ENCODE measurements at regions not wholly inside any gene's neighbourhood (a gene's known extent, or its start where the extent isn't known, plus 50 kb on each side); places are given as distances from the start of the nearest gene placed in this dataset.
"Not testable (repeated sequence)": the region's sequence is repeated elsewhere in the genome, so short reads cannot be mapped to it uniquely, and the experiment has no call there.

DNA sequence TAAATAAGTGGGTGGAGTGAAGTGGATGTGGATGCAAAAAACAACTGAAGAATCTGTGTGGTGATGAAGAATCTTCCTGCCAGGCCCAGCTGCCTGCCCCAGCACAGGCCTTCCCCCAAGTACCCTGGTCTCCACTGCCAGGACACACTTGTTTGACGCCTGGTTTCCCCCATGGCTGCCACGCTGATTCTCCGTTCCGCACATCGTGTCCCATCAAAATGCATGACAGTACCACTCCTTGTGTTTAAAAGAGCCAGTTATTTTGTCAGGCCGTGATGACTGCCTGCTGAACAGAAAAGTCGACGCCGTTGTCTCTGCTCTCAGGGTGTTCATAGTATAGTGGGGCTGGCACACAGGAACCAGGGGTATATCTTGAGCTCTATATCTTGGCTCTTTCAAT lies 50.3 kb upstream of the KYNU start:
- DNase-seq (ENCODE audit: low read depth) = no peak

DNA sequence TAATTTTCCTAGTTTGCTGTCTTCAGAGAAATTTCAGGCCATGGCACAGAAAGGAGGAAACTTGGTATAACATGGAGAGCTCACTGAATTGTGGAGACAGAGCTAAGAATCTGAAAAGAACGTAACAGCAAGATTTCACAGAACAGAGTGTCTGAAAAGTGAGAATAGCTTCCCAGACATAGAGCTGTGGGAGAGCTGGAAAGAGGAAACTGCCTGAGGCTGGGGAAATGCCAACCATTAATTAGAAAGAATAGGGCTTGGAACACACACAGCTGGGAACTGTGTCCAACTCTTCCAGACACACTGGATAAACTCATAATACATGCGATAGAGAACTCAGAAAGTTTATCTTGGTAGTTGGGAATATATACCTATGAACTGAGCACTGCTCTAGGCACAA lies 51.6 kb upstream of the KYNU start:
- DNase-seq (ENCODE audit: low read depth) = peak; percentile 38

DNA sequence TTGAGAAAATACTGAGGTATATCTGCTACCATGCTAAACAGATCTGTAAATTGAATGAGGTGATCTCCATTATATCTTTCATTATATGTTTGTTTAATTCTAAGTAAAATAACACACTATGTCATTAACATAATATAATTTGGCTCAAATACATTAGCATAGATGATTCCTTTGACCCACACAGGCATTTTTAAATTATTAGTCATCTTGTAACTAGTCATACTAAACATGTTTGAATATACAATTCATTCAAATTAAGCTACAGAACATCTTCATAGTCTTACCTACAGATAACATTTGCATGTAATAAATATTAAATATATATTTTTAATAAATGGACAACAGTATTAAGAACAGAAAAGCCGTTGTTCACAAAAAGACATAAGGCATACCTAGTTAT lies 52.7 kb upstream of the KYNU start:
- no peak for DNase-seq (ENCODE audit: low read depth)

GRCh38 chr2:142822190-142822589 lies 55.3 kb upstream of the KYNU start:
- DNase-seq (ENCODE audit: low read depth) = peak; percentile 18

- no peak for DNase-seq (ENCODE audit: low read depth)
Observed at GRCh38 chr2:142819411-142819810, 58.1 kb upstream of the KYNU start.

DNA sequence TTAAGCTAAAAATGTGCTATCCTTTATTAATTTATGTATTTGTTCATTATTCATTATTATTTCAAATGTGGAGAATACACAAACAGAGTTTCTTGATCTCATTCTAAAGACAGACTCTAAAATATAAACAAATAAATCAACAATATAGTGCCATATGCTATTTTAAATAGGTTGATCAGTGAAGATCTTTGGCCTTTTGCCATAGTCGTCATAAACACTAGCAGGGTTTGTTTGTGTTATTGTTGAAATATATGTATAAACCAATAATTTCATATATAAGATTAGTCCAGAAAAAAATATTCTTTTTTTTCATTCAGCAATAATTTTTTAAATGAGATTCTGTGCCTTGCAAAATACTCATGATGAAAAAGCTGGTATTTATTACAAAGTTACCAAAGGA lies 62.1 kb upstream of the KYNU start:
- no peak for DNase-seq (ENCODE audit: low read depth)

DNA sequence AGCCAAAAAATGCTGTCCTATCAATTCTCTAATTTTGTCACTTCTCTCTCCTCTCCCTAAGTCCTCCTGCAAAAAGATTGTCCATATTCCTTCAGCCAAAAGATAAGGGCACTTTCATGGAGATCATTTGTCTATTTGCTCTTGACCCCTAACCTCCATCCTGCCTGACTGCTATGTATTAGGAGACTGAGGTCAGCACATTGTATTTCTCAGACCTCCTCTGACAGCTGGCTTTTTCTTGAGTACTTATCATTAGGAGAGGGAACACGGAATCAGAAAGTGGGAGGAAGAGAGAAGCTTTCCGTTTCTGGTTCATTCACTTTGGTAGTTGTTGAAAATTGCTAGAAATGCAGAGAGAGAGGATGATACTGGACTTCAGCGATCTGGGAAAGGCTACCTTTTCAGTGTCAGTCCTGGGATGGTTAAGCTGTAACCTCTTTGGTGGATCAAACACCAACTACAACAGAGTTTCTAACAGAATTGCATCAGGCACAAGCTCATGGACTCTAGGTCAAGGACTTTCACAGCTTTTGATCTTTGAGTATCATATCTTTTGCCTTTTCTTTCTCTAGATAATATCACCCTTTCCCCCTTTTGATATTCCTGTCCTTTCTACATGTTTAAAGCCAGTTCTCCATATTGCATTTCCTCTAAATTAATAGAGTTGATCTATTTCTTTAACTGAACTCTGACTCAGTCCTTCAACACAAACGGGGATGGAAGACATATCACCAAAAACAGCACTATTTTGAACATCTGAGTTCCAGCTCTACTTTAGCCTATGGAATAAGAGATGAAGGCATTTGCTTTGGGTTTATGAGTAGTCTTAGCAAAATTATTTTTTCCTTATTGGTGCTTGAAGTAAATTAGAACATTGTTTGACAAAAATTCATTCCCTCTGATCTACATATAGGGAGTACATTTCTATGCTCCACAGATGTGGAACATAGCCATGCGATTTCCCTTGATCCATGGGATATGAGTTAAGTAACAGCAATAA lies 63.3 kb upstream of the KYNU start:
- DNase-seq (ENCODE audit: low read depth) = no peak

GRCh38 chr2:142811644-142812043 lies 65.8 kb upstream of the KYNU start:
- not testable (repeated sequence) for DNase-seq (ENCODE audit: low read depth)

- DNase-seq (ENCODE audit: low read depth) = no peak
Observed at GRCh38 chr2:142805244-142805643, 72.2 kb upstream of the KYNU start.

DNA sequence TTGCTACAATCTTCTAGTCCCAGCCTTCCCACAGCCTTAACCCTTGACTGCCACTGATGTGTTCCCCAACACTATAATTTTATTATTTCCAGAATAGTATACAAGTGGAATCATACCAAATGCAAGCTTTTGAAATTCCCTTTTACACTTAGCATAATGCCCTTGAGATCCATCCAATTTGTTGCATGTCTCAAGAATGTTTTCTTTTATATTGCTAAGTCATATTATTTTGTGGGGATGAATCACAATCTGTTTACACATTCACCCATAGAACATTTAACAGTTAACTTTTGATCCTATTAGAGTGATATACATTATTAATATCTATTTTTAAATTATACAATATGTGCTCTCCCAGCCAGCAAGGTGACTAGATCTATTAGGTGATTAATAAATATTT lies 74.3 kb upstream of the KYNU start:
- peak; percentile 55 for DNase-seq (ENCODE audit: low read depth)

DNA sequence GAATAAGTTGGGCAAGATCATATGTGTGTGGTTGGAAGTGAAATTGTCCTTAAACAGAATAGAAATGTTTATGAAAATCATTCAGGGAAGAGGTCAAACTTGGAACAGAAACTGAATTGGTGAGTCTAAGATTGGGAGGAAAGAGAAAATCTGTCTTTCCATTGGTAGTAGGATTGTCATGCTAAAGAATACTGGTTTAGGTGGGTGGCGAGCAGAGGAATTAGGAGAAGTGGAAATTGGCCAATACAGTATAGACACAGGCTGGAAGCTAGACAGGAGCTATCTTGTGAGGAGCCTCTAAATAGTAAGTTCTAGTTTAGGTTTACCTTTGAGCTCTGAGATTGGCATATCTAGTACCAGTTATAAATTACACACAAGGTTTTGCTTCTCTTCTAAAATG lies 80.9 kb upstream of the KYNU start:
- DNase-seq (ENCODE audit: low read depth) = no peak

DNA sequence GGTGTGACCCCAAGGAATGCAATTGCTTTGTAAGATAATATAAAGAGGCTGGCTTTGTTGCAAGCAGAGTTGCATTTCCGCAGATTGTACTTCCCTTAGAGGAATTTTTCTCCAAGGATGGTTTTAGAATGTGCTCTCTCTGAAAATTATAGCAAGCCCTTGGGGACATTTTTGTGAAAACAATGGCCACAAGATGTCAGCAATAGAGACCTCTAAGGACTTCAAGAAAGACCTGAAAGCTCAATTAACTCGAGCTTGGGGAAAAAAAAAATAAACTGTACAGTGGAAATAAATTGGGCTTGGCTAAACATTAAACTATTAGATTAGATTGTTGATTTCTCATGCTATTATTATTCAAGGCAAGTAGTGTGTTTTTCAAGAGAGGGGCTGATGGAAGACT lies 81.3 kb upstream of the KYNU start:
- peak; percentile 23 for DNase-seq (ENCODE audit: low read depth)

GRCh38 chr2:142794850-142795249 lies 82.6 kb upstream of the KYNU start:
- DNase-seq (ENCODE audit: low read depth) = no peak

- not testable (repeated sequence) for DNase-seq (ENCODE audit: low read depth)
Observed at GRCh38 chr2:142792328-142792727, 85.1 kb upstream of the KYNU start.

- no peak for DNase-seq (ENCODE audit: low read depth)
Observed at GRCh38 chr2:142791335-142791734, 86.1 kb upstream of the KYNU start.

GRCh38 chr2:142786918-142787702 lies 90.4 kb upstream of the KYNU start:
- no peak for DNase-seq (ENCODE audit: low read depth)

DNA sequence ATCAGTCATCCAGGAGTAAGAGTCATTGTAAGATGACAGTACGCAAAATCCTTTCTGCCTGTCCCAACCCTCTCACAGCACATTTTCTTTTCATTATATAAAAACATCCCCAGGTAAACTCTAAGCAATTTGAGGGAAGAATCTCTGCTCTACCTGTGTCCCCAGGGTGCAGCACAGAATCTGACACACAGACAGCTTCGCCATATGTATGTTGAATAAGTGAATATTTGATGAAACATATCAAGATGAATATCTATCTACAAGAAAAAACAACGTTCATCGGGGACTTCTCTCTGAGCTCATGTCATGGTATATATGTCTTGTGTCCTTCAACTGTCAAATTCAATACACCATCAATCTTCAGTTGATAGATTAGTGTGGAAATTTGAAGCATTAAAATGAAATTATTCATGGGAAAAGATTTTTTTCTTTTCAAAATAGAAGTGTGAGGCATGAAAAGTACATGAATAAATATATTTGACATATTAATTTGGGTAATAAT lies 94.5 kb upstream of the KYNU start:
- DNase-seq (ENCODE audit: low read depth) = no peak

DNA sequence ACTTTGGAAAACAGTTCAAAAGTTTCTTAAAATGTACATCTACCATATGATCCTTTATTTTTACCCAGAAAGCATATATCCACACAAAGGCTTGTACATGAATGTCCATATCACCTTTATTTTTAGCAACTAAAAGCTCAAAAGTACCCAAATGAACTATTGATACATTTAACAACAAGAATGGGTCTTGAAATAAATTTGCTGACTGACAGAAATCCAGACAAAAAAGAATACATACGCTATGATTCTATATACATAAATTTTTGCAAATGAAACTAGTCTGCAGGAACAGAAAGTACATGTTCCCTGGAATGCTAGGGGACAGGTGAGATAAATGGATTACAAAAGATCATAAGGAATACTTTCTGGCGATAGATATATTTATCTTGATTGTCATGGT lies 96.3 kb upstream of the KYNU start:
- no peak for DNase-seq (ENCODE audit: low read depth)

DNA sequence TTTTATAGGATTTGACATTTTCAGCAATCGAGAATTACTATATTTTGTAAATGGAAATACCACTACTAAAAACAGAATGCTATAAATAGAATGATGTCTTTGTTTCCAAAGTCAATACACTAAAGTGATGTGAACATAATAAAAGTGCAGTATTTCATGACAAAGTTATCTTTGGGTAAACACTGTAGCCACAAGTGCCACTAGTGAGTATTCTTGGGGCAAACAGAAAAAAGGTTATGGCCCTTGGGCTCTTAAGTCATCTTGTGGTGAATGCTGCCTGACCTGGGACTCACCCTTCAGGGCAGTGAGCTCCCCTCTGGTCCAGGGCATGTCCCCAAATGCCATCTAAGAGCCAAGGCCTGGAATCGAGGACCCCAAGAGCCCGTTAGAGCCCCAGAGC lies 99.2 kb upstream of the KYNU start:
- DNase-seq (ENCODE audit: low read depth) = peak; percentile 19

DNA sequence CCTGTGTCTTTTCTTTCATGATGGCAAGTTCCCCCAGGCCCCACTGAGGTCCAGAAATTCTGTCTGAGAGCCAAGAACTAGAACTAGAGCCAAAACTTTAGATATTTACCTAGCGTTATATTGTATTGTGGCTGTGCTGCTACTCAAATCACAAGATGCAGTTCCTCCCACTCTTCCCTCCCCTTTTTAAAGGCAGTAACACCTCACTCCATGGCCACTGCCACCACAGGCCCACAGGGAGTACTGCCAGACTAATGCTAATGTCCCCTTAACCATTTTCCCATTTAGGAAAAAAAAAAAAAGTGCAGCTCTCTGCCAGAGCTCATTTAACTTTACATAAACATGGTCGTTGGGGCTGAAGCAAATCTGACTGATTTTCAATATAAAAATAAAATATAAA lies 99.7 kb upstream of the KYNU start:
- DNase-seq (ENCODE audit: low read depth) = no peak

GRCh38 chr2:142769761-142770160 lies 107.7 kb upstream of the KYNU start:
- no peak for DNase-seq (ENCODE audit: low read depth)

- DNase-seq (ENCODE audit: low read depth) = no peak
Observed at GRCh38 chr2:142767847-142768246, 109.6 kb upstream of the KYNU start.

DNA sequence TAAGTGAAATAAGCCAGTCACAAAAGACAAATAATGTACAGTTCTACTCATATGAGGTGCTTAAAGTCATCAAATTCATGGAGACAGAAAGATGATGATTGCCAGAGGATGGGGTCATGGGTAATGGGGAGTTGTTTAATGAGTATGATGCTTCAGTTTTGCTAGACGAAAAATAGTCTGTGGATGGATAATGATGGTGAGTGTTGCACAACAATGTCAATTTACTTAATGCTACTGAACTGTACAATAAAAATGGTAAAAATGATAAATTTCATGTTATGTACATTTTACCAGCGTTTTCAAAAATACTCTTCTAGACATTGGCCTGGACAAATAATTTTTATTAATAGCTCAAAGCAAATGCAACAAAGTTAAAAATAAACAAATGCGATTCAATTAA lies 118.5 kb upstream of the KYNU start:
- DNase-seq (ENCODE audit: low read depth) = no peak
